ENCODE measurements at regions not wholly inside any gene's neighbourhood (a gene's known extent, or its start where the extent isn't known, plus 50 kb on each side); places are given as distances from the start of the nearest gene placed in this dataset.
"Not testable (repeated sequence)": the region's sequence is repeated elsewhere in the genome, so short reads cannot be mapped to it uniquely, and the experiment has no call there.

- not testable (repeated sequence) for DNase-seq
Observed at GRCh38 chr9:42656789-42657188, 473.3 kb downstream of the SPATA31A6 start.

- not testable (repeated sequence) for DNase-seq
Observed at GRCh38 chr9:42657496-42657895, 474.0 kb downstream of the SPATA31A6 start.

GRCh38 chr9:42697146-42697545 is 513.7 kb downstream of the SPATA31A6 start:
- not testable (repeated sequence) for DNase-seq

GRCh38 chr9:42702890-42703289 is 519.4 kb downstream of the SPATA31A6 start:
- DNase-seq, result not testable (repeated sequence)

GRCh38 chr9:42724841-42725835 is 541.7 kb downstream of the SPATA31A6 start:
- DNase-seq, result peak; percentile 28

GRCh38 chr9:42743030-42743814 is 559.8 kb downstream of the SPATA31A6 start:
- peak; percentile 58 for DNase-seq

- DNase-seq, result not testable (repeated sequence)
Observed at GRCh38 chr9:42757251-42757650, 573.8 kb downstream of the SPATA31A6 start.

GRCh38 chr9:42759320-42759719 is 575.9 kb downstream of the SPATA31A6 start:
- DNase-seq, result not testable (repeated sequence)

- DNase-seq, result not testable (repeated sequence)
Observed at GRCh38 chr9:42782201-42782600, 598.7 kb downstream of the SPATA31A6 start.

GRCh38 chr9:42792725-42793124 is 609.3 kb downstream of the SPATA31A6 start:
- not testable (repeated sequence) for DNase-seq

- DNase-seq, result not testable (repeated sequence)
Observed at GRCh38 chr9:42798571-42798970, 615.1 kb downstream of the SPATA31A6 start.

- not testable (repeated sequence) for DNase-seq
Observed at GRCh38 chr9:42802716-42803115, 619.3 kb downstream of the SPATA31A6 start.

- DNase-seq, result not testable (repeated sequence)
Observed at GRCh38 chr9:42806674-42807073, 623.2 kb downstream of the SPATA31A6 start.

- DNase-seq, result not testable (repeated sequence)
Observed at GRCh38 chr9:42821468-42821867, 638.0 kb downstream of the SPATA31A6 start.

- not testable (repeated sequence) for DNase-seq
Observed at GRCh38 chr9:42848156-42848555, 664.7 kb downstream of the SPATA31A6 start.

- not testable (repeated sequence) for DNase-seq
Observed at GRCh38 chr9:42850896-42851693, 667.6 kb downstream of the SPATA31A6 start.

- not testable (repeated sequence) for DNase-seq
Observed at GRCh38 chr9:42851701-42852100, 668.2 kb downstream of the SPATA31A6 start.

- DNase-seq, result not testable (repeated sequence)
Observed at GRCh38 chr9:42852133-42852930, 668.9 kb downstream of the SPATA31A6 start.

- not testable (repeated sequence) for DNase-seq
Observed at GRCh38 chr9:42860133-42860532, 676.7 kb downstream of the SPATA31A6 start.

- not testable (repeated sequence) for DNase-seq
Observed at GRCh38 chr9:42862465-42862864, 679.0 kb downstream of the SPATA31A6 start.
